ENCODE measurements at regions not wholly inside any gene's neighbourhood (a gene's known extent, or its start where the extent isn't known, plus 50 kb on each side); places are given as distances from the start of the nearest gene placed in this dataset.
"Not testable (repeated sequence)": the region's sequence is repeated elsewhere in the genome, so short reads cannot be mapped to it uniquely, and the experiment has no call there.

DNA sequence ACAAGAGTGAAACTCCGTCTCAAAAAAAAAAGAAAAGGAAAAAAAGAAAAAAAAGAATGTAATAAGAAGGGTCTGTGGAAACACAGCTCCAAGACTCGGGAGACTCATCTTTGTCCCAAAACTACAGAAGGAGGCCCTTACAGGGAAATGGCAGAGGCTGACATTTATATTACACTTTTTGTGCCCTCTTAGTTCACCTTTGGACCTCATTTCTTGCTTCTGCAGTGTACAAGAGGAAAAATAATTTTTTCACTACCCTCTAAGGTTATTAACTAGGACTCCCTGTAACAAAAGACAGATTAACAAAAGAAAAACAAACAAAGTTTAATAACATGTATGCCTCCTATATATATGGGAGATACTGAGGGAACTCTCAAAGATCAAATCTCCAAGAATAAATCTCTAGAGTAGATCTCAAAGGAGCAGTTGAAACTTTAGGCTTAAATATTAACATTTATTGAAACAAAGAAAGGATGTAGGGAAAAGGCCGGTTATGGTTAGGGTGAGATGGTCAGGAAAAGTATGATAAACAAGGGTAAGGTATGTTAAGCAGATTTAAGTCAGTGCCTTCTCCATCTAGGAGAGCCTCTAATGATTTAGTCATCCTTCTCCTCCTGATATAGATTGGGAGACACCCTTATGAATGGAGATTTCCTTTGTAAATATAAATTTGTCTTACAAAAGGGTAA, 121.3 kb upstream of the JADE1 start:
- DNase-seq: no peak

DNA sequence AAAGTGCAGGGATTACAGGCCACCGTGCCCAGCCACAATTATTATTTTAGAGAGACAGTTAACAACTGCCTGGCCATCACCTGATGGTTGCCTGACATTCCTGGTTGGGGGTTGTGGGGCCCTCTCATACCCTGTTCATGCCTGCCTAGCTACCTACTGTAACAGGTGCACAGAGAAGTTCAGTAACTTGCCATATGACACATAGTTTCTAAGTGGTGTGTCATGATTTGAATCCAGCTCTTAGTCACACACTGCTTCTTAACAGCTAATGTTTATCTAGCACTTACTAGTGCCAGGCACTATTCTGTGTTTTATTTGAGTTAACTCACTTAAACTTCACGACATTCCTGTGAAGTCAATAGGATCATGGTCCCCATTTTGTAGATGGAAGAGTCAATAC, 122.7 kb upstream of the JADE1 start:
- no peak for DNase-seq

GRCh38 chr4:128686032-128686465, 123.5 kb upstream of the JADE1 start:
- no peak for DNase-seq

DNA sequence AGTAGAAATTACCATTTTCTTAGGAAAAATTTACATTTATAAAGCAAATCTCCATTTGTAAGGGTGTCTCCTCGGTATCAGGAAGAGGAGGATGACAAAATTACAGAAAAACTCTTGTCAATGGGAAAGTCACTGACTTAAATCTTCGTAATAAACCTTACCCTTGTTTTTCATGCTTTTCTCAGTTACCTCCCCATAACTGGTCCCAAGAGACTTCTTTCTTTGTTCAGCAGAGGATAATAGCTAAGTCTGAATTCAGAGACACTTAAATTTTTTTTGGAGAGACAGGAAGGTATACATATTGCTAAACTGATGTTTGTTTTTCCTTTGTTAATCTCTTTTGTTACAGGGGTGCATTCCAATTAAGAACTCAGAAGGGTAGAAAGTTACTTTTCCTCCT, 125.5 kb upstream of the JADE1 start:
- no peak for DNase-seq

- no peak for DNase-seq
These were observed 126.4 kb upstream of the JADE1 start for GRCh38 chr4:128682942-128683666.

DNA sequence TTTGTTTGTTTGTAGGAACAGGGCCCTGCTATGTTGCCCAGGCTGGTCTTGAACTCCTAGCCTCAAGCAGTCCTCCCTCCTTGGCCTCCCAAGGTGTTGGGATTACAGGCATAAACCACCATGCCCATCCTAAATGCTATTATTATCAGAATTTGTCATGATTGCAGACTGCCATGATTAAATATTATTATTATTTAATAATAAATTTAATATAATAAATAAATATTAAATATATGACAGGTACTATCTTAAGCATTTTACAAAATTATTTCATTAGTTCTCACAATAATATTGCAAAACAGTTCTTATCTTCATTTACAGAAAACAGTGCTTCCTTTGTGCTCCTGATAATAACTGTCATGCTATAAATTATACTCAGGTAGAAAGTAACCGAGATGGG, 133.4 kb upstream of the JADE1 start:
- DNase-seq: no peak

DNA sequence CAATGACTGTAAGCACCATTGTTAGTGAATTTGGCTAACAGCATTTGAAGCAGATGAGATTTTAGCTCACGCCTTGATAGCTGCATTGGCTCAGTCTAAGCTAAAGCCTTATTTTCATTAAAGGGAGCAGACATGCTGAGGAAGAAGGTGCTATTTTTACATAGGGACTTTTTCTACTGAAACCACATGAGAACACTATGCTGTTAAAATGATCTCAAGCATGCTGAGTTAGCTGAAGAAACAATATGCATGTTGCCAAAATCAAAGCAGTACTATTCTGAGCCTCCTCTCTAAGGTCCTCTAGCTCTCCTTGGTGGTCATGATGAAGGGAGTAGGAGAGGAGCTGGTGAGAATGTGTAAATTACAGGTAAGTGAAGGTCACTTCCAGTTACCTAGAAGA, 134.4 kb upstream of the JADE1 start:
- DNase-seq: no peak

- DNase-seq: not testable (repeated sequence)
These were observed 136.3 kb upstream of the JADE1 start for GRCh38 chr4:128673159-128673558.

GRCh38 chr4:128672596-128672995, 136.9 kb upstream of the JADE1 start:
- DNase-seq: not testable (repeated sequence)

DNA sequence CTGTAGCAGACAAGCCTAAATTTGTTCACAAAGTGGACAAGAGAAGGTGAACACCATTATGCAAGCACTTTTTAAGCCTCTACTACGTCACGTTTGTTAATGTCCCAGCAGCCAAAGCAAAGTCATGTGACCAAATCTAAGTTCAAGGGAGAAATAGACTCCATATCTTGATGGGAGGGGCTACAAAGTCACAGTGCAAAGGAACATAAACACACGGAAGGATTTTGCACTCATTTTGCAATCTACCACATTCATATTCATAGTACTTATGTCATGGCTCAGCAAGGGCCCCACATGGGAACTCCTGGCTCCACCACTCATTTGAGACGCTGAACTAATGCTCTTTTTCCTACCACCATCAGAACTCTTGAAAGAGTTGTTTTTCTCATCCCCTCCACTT, 139.0 kb upstream of the JADE1 start:
- no peak for DNase-seq

- no peak for DNase-seq
These were observed 140.9 kb upstream of the JADE1 start for GRCh38 chr4:128668566-128668965.

DNA sequence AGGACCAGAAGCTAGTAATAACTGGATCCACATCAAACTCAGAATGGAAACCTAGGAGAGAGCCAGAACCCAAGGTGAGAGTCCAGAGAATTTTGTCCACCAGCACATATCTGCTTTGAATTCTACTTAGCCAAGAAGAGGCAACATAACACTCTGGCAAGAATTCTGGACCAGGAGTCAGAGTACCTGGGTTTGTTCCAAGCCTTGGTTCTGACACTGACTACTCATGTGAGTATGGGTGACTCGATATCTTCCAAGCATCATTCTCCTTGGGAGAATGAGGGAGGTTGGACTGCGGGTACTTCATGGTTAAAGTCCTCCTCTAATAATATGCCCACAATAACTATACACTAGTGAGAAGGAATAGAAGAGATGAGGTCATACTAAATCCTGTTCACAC, 144.0 kb upstream of the JADE1 start:
- DNase-seq: no peak

DNA sequence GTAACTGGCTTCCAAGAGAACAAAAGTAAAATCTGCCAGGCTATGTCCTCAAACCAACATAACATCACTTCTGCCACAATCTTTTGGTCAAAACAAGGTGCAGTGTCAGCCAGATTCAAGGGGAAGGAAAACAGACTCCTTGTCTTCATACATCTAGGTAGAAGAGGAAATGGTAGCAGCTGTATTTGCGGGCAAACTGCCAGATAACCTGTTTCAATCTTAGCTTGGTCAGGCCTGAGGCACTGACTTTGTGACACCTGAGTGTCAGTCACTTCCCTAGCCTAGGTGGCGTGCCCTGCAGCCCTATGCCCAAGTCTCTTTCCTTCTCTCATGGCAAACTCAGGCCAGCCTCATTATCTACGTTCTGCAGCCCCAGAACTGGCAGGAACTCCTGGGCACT, 146.2 kb upstream of the JADE1 start:
- no peak for DNase-seq

- no peak for DNase-seq
These were observed 148.0 kb upstream of the JADE1 start for GRCh38 chr4:128661479-128661878.

DNA sequence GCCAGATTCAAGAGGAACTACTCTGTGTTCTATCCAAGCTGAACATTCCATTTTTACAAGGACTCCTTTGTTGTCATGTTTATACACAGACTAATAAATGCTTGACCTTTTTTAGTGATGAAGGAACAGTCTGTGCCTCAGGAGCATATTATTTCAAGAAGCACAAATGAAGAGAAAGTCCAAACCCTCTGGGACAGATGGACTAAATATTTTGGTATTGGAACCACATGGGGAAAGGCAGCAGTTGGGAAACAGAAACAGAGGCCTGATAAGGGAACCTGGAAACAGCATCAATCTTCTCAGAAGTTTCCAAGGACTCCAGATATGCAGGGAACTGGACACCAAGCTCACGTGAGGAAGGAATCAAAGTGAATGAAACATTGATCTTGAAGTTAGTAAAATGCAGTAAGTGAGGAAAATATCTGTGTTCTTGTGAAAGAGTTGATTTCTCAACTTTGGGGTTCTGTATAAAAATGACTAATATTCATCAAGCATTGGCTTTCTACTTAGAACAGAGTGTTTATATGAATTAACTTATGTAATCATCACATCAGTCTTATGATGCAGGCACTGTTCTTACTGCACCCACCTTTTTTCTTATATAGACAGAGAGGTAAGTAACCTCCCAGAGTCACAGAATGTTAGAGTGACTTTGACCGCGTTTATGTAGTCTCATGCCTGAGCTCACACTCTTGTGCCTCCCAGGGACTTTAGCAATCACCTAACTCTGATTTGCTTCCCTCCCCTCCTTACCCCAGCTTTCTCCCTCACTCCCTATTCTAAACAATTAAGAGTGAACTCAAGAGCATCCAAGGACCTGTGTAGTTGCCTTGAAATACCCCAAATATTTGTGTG, 148.9 kb upstream of the JADE1 start:
- DNase-seq: peak; percentile 2

DNA sequence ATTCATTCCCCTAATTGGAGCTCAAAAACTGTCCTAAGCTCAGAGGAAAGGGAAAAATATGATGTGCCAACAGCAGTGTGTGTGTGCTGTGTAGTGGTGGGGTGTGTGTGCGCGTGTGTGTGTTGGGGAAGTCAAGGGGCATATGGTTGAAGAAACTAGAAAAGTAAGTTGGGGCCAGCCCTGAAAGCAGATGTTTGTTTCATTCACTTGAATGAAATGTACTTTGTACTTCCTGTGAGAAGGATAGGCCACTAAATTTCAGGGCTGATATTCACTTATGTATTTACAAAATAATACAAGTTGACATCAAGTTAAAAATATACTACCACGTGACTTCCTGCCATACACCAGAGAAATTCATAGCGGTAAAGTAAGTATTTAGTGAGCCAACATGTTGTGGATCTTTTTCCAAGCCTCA, 151.3 kb upstream of the JADE1 start:
- no peak for DNase-seq

- no peak for DNase-seq
These were observed 151.9 kb upstream of the JADE1 start for GRCh38 chr4:128657638-128658037.

- no peak for DNase-seq
These were observed 155.0 kb upstream of the JADE1 start for GRCh38 chr4:128654465-128654864.

GRCh38 chr4:128653527-128654444, 155.7 kb upstream of the JADE1 start:
- no peak for DNase-seq

- no peak for DNase-seq
These were observed 159.8 kb upstream of the JADE1 start for GRCh38 chr4:128649575-128650205.

DNA sequence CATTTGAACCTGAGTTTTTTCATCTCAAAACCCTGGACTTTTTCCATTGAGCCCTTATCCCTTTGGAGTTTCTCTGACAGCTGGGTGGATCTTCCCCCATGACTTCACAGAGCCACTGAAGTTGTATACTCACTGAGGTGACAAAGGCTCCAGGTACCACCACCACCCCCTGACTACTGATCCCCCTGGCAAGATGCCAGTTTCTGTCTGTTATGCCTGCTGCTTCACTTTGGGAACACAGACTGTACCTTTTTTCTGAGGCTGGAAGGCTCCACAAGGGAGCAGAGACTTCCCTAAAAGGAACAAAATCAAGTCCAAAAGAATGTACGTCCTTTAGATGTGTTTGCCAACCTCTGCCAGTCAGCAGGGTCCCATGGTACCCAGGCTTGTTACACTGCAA, 160.3 kb upstream of the JADE1 start:
- DNase-seq: no peak

DNA sequence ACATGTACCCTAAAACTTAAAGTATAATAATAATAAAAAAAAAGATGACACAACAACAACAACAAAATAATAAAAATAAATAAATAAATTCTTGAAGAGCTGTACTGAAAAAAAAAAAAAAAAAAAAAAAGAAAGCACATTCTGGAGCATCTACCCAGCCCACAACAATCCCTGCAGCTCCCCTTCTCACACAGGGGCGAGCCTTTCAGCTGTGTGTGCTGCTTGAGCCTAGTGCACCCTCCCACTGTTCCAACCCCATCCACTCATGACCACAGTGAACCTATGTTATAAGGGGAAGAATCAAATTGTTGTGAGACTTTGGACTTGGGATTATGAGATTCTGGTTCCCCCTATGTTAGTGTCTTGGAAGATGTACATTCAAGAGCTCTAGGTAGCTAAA, 161.5 kb upstream of the JADE1 start:
- DNase-seq: no peak
